ENCODE measurements at regions not wholly inside any gene's neighbourhood (a gene's known extent, or its start where the extent isn't known, plus 50 kb on each side); places are given as distances from the start of the nearest gene placed in this dataset.

DNA sequence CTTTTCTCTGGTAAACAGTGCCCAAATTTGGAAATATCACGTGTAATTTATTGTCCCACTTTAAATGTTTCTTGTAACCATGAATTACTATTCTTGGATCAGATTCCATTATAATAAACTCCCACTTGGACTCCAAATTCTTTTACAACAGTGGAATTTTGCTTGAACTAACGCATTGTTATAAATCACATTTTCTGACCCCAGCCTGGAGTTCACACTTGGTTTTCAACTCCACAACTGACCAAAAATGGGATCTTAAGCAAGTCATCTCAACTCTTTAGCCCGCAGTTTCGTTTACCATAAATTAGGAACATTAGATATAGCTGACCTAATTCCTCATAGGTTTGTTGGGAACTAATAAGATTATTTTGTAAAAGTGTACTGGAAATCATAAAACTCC, 336.8 kb upstream of the NCAM1 start:
- H3K36me3 ChIP-seq (ENCODE audit: control insufficient read depth in 2 of 4, insufficient read depth in 4 of 4, low read length in 3 of 4): no peaks in the 10 kb centered on the region
- H3K4ac ChIP-seq (replicated peaks; ENCODE audit: insufficient read length, low read depth, low read length): no peak overlapping the region
- H2AK5ac ChIP-seq (ENCODE audit: low read depth, low read length): no peak overlapping the region
- H3K27me3 ChIP-seq (replicated peaks in 1 of 4; ENCODE audit: control insufficient read depth in 3 of 4, extremely low read depth in 1 of 4, insufficient read depth in 3 of 4, low read length in 3 of 4): no peaks in the 10 kb centered on the region
- H3K56ac ChIP-seq (replicated peaks; ENCODE audit: insufficient read length, low read depth, low read length): no peak overlapping the region
- no peaks in the 10 kb centered on the region for H4K20me1 ChIP-seq (replicated peaks in 1 of 2; ENCODE audit: control insufficient read depth in 1 of 2, insufficient read depth in 2 of 2, low read length in 2 of 2)
- no peak for FAIRE-seq
- no peak overlapping the region for H3K9ac ChIP-seq (replicated peaks in 1 of 4; ENCODE audit: extremely low read depth in 1 of 4, low read depth in 3 of 4, low read length in 3 of 4)
- H3K23ac ChIP-seq (ENCODE audit: insufficient read length): no peak overlapping the region
- no peak overlapping the region for H3K18ac ChIP-seq (ENCODE audit: extremely low read depth, low read length)
- H2BK5ac ChIP-seq (ENCODE audit: low read depth, low read length): no peak overlapping the region
- DNase-seq (ENCODE audit: low read depth in 1 of 2, low spot score in 2 of 2): no peak
- H3K27ac ChIP-seq (ENCODE audit: low read depth, low read length): no peak overlapping the region
- H3K4me3 ChIP-seq (ENCODE audit: extremely low read depth in 1 of 4, insufficient read depth in 2 of 4, low read depth in 3 of 4, low read length in 4 of 4): no peak overlapping the region
- H3K9me3 ChIP-seq (ENCODE audit: insufficient read depth in 2 of 2, low read depth in 1 of 2, low read length in 1 of 2): no peaks in the 10 kb centered on the region
- 86% methylated on average over 4 of the region's 4 CpGs; no CpG with 5 or more reads in 1 of the 2 experiments for WGBS, 2 experiments (ENCODE audit: extremely low coverage in 1 of 2, insufficient coverage in 1 of 2, insufficient read length in 1 of 2, insufficient replicate concordance in 2 of 2, low coverage in 1 of 2, low lambda C conversion rate in 2 of 2, missing lambda C conversion rate in 1 of 2)
- no peak overlapping the region for H4K5ac ChIP-seq (ENCODE audit: insufficient read length, low read depth, low read length)
- no peak overlapping the region for H2BK15ac ChIP-seq (ENCODE audit: low read length)
- H3K23me2 ChIP-seq (ENCODE audit: low read depth, low read length): no peaks in the 10 kb centered on the region; the same call in 1 of the 2 replicates
- H2BK12ac ChIP-seq (ENCODE audit: low read depth, low read length): no peak overlapping the region
- no peak overlapping the region for H4K8ac ChIP-seq (ENCODE audit: extremely low read depth, insufficient read depth, low read length)
- ChIA-PET POLR2A (ENCODE audit: partially characterized antibody) (no interaction called here), CTCF (ENCODE audit: partially characterized antibody) (interaction anchor here (0.8 kb wide), 1 partner anchor 31 kb away, joined by 3 read pairs; no protein-coding TSS in a partner anchor)
- no peak overlapping the region for H2BK20ac ChIP-seq (ENCODE audit: low read length)
- H3K4me2 ChIP-seq (ENCODE audit: insufficient read depth in 1 of 2, low read depth in 2 of 2, low read length in 2 of 2): no peak overlapping the region
- H3K79me2 ChIP-seq (ENCODE audit: control insufficient read depth in 1 of 2, insufficient read depth in 2 of 2, low read length in 2 of 2): no peaks in the 10 kb centered on the region
- no peaks in the 10 kb centered on the region for H3K4me1 ChIP-seq (replicated peaks in 1 of 4; ENCODE audit: control insufficient read depth in 3 of 4, insufficient read depth in 4 of 4, low read length in 3 of 4)
- no peak overlapping the region for H2AFZ ChIP-seq (ENCODE audit: low read length)
- no peak overlapping the region for H4K91ac ChIP-seq (replicated peaks; ENCODE audit: insufficient read length, low read length)
- H3K79me1 ChIP-seq (ENCODE audit: low read depth, low read length): no peaks in the 10 kb centered on the region
- H2BK120ac ChIP-seq (replicated peaks; ENCODE audit: low read depth, low read length): no peak overlapping the region
- no peak overlapping the region for H3K14ac ChIP-seq (ENCODE audit: insufficient read length)
- TF ChIP-seq EP300 (IDR thresholded peaks at IDR 0.05; ENCODE audit: borderline replicate concordance in 1 of 2, low read depth in 2 of 2, low read length in 2 of 2) (no peak), TBP (IDR thresholded peaks at IDR 0.05; ENCODE audit: low read depth, low read length) (no peak)

Data from H1 (cell line).